GM19043 (cell line): ENCODE measurements at regions not wholly inside any gene's neighbourhood (a gene's known extent, or its start where the extent isn't known, plus 50 kb on each side); places are given as distances from the start of the nearest gene placed in this dataset.

Source experiments
- ATAC-seq: cut with Tn5 transposase; IDR thresholded peaks from one replicate; pipeline ENCODE4 v1.9.1; 2021; ENCODE audit warnings: low read depth; ENCODE audit not compliant: unreplicated experiment

GRCh38 chr5:157912621-157913325 lies 53.8 kb upstream of the CLINT1 start:
- ATAC-seq, result peak; percentile 89

- ATAC-seq, result no peak
Observed at GRCh38 chr5:157911568-157911967, 52.6 kb upstream of the CLINT1 start.
